ENCODE measurements at regions not wholly inside any gene's neighbourhood (a gene's known extent, or its start where the extent isn't known, plus 50 kb on each side); places are given as distances from the start of the nearest gene placed in this dataset.

DNA sequence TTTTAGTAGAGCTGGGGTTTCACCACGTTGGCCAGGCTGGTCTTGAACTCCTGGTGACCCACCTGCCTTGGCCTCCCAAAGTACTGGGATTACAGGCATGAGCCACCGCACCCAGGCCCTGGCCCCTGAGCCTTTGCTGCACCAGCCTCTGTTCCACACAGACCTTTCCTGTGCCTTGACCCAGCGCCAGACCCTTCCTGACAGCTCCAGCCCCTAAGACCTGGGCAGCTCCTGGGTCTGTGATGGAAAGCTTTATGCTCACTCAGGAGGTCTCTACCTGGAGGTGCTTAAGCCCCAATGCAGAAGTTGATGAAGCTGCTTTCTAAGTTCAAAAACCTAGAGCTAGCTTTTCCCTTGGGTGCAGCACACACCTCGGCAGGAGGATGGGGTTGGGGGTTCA, 58.8 kb upstream of the NEK6 start:
- peaks cover 0 to 56% (median 0%) of the 10 kb centered on the region in 9 donors for H3K4me1 ChIP-seq
- H3K36me3 ChIP-seq, result no peaks in the 10 kb centered on the region
- no peak overlapping the region for H3K27ac ChIP-seq
- intact Hi-C loops (cut with DNase I), result loop anchor here in 1 of 10 donors (10.0 kb wide), 1 partner anchor 54 kb away; no protein-coding TSS in a partner anchor
- H3K9me3 ChIP-seq, result peaks cover 0 to 29% (median 8%) of the 10 kb centered on the region in 11 donors
- no peaks in the 10 kb centered on the region for H3K27me3 ChIP-seq
- no peak for ATAC-seq
- WGBS, 2 donors, result 83 to 87% methylated on average over 4 of the region's 4 CpGs
- DNase-seq, result no peak
- no peak overlapping the region for H3K4me3 ChIP-seq
- TF ChIP-seq CTCF (IDR thresholded peaks at IDR 0.05), result no peak

GRCh38 chr9:124199474-124199873, 58.3 kb upstream of the NEK6 start:
- Histone ChIP-seq H3K27me3 (no peaks in the 10 kb centered on the region), H3K9me3 (peaks cover 0 to 24% (median 4%) of the 10 kb centered on the region in 11 donors), H3K36me3 (no peaks in the 10 kb centered on the region), H3K27ac (no peak overlapping the region), H3K4me1 (peaks cover 0 to 59% (median 0%) of the 10 kb centered on the region in 9 donors), H3K4me3 (no peak overlapping the region)
- intact Hi-C loops (cut with DNase I), result loop anchor here in 1 of 10 donors (10.0 kb wide), 1 partner anchor 55 kb away; no protein-coding TSS in a partner anchor
- TF ChIP-seq CTCF (IDR thresholded peaks at IDR 0.05), result no peak
- no peak for ATAC-seq
- DNase-seq, result no peak
- 80 to 81% methylated on average over 3 of the region's 3 CpGs for WGBS, 2 donors

GRCh38 chr9:124202447-124202971, 55.2 kb upstream of the NEK6 start:
- intact Hi-C loops (cut with DNase I), result no loop called here
- ATAC-seq (peak; percentile 68 to 91 (median 77)), DNase-seq (peak; percentile 34 to 35)
- H3K36me3 ChIP-seq, result no peaks in the 10 kb centered on the region
- peak in 1 of 9 donors; percentile 6 for TF ChIP-seq CTCF (IDR thresholded peaks at IDR 0.05)
- 58 to 75% methylated on average over 5 of the region's 5 CpGs for WGBS, 2 donors
- H3K4me3 ChIP-seq, result peak overlapping the region in 1 of 10 donors; percentile 29
- H3K27ac ChIP-seq, result peak overlapping the region in 1 of 10 donors; percentile 83
- peaks cover 0 to 8% (median 0%) of the 10 kb centered on the region in 11 donors for H3K9me3 ChIP-seq
- H3K27me3 ChIP-seq, result no peaks in the 10 kb centered on the region
- peaks cover 0 to 60% (median 0%) of the 10 kb centered on the region in 9 donors for H3K4me1 ChIP-seq

DNA sequence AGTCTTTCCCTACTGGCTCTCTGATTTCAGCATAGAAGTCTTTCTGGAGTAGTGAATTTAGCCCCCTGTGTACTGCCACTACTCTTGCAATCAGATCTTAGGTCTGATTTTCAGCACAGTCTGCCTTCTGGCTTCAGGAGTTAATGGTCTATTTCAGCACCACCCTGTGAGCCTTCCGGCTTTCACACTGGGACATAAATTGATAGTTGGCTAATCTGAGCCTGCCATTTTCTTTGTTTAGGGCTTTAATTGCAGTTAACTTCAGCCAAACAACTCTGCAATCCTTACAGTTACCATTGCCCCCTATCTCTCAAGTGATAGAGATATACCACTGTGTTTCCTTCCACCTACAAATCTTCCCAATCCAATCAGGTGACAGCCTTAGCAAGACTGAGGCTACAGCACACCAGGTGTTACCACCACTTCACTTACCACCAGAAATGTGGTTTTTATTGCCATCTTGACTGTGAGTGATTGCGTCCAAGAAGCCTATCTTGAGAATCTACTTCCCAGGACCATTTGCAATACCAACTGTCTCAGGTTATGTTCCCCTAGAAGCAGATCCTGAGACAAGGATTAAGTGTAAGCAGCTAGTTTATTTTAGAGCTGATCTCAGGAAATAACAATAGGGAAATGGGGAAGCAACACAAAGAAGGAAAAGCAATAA, 51.9 kb upstream of the NEK6 start:
- intact Hi-C loops (cut with DNase I), result no loop called here
- 90 to 91% methylated on average over 2 of the region's 2 CpGs for WGBS, 2 donors
- ATAC-seq (no peak), DNase-seq (no peak)
- Histone ChIP-seq H3K36me3 (no peaks in the 10 kb centered on the region), H3K4me1 (peaks cover 0 to 55% (median 0%) of the 10 kb centered on the region in 9 donors), H3K4me3 (no peak overlapping the region), H3K27ac (no peak overlapping the region), H3K9me3 (peaks cover 0 to 8% (median 0%) of the 10 kb centered on the region in 11 donors), H3K27me3 (no peaks in the 10 kb centered on the region)
- no peak for TF ChIP-seq CTCF (IDR thresholded peaks at IDR 0.05)

All from heart right ventricle (tissue), 16 donors.